HepG2 (cell line): ENCODE measurements at regions not wholly inside any gene's neighbourhood (a gene's known extent, or its start where the extent isn't known, plus 50 kb on each side); places are given as distances from the start of the nearest gene placed in this dataset.

Experiments
- POLR2A ChIP-seq, 2 experiments: IDR thresholded peaks; 2 replicates each; pipeline ENCODE4 v1.6.1; 2011; ENCODE audit warnings: low read depth in 2 of 2, low read length in 2 of 2, mild to moderate bottlenecking in 1 of 2, moderate library complexity in 1 of 2; ENCODE audit not compliant: insufficient read depth in 1 of 2
- USF2 ChIP-seq, 2 experiments: sonication (generic) in 1 of 2; formaldehyde crosslinking in 1 of 2; IDR thresholded peaks; 2 replicates each; pipeline versions ENCODE4 v1.5.1 to v1.6.1; 2011 to 2020; ENCODE audit warnings: borderline replicate concordance in 1 of 2, low read depth in 1 of 2, low read length in 1 of 2, mild to moderate bottlenecking in 1 of 2, missing genetic modification reagents in 1 of 2, moderate library complexity in 1 of 2

DNA sequence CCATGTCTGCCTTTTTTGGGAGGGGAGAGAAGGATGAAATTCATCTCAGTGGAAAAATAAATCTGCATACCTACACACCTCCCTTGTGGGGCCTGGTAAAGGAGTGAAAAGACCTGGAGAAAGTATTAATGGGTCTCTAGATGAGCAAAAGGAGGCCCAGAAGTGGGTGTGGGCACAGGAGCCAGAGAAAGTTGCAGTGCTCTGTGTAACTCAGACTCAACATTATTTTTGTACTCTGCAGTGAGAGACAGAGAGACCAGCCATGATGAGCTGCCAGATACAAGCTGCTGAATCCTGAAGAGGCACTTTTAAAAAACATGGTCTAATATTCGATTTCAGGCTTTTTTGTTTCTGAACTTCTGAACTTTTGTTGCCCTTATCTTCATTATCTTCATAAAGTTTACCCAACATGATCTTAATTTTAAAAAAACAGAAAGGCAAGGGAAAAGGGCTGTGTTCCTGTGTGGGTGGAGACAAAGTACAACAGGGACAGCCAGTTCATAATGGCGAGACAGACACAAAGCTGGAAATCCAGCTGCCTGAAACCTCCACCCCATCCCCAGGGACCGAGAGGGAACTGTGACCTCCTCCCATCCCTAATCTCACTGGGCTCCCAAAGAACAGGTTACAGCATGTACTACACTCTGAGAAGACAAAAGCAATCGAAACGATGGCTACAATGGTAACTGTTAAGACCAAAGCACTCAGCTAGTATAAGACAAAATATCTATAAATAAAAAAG lies 77.2 kb downstream of the KLF12 start:
- TF ChIP-seq POLR2A (IDR thresholded peaks at IDR 0.05; ENCODE audit: insufficient read depth in 1 of 2, low read depth in 2 of 2, low read length in 2 of 2) (no peak), USF2 (IDR thresholded peaks at IDR 0.05; ENCODE audit: low read depth, low read length) (no peak), USF2 (CRISPR knock-in tag; IDR thresholded peaks at IDR 0.05; ENCODE audit: borderline replicate concordance) (no peak)
